HEK293T (cell line): ENCODE measurements at regions not wholly inside any gene's neighbourhood (a gene's known extent, or its start where the extent isn't known, plus 50 kb on each side); places are given as distances from the start of the nearest gene placed in this dataset.
A peak's percentile ranks its signal among the peaks of the same experiment; 100 is the strongest.

Experiments used
- CTCF ChIA-PET: fragments of 350-600 bp; formaldehyde crosslinking; extraction: SDS; loops from one replicate; lab custom pipeline; 2021; ENCODE audit warnings: antibody characterized with exemption, inconsistent platforms; lab: Yijun Ruan, JAX
- POLR2A ChIA-PET: fragments of 350-600 bp; formaldehyde crosslinking; extraction: SDS; loops from one replicate; lab custom pipeline; 2020; ENCODE audit warnings: antibody characterized with exemption, inconsistent platforms; lab: Yijun Ruan, JAX
- DNase-seq: peaks from one replicate; pipeline ENCODE4 v3.0.0; 2012; ENCODE audit warnings: mixed read lengths; ENCODE audit errors: extremely low spot score
- ARNT ChIP-seq: fragments of 450-650 bp; IDR thresholded peaks from 2 replicates; pipeline ENCODE4 v1.6.1; 2017; ENCODE audit warnings: mild to moderate bottlenecking
- BHLHE40 ChIP-seq: fragments of 450-650 bp; IDR thresholded peaks from 2 replicates; pipeline ENCODE4 v1.6.1; 2016; ENCODE audit warnings: mild to moderate bottlenecking, moderate library complexity, borderline replicate concordance
- CTBP1 ChIP-seq: fragments of 450-650 bp; IDR thresholded peaks from 2 replicates; pipeline ENCODE4 v1.6.1; 2016; ENCODE audit warnings: borderline replicate concordance
- ELF4 ChIP-seq: fragments of 450-650 bp; IDR thresholded peaks from 2 replicates; pipeline ENCODE4 v1.6.1; 2017; ENCODE audit warnings: antibody characterized with exemption
- FOXA1 ChIP-seq: fragments of 450-650 bp; IDR thresholded peaks from 2 replicates; pipeline ENCODE4 v1.6.1; 2016; ENCODE audit warnings: mild to moderate bottlenecking
- FOXK2 ChIP-seq: fragments of 450-650 bp; IDR thresholded peaks from 2 replicates; pipeline ENCODE4 v1.6.1; 2016; ENCODE audit warnings: mild to moderate bottlenecking
- FOXM1 ChIP-seq: fragments of 450-650 bp; IDR thresholded peaks from 2 replicates; pipeline ENCODE4 v1.6.1; 2017; ENCODE audit warnings: mild to moderate bottlenecking, borderline replicate concordance
- HDGF ChIP-seq: fragments of 450-650 bp; IDR thresholded peaks from 2 replicates; pipeline ENCODE4 v1.6.1; 2017; ENCODE audit warnings: antibody characterized with exemption, borderline replicate concordance
- L3MBTL2 ChIP-seq: fragments of 450-650 bp; conservative IDR thresholded peaks from 2 replicates; pipeline ENCODE4 v1.6.1; 2016; ENCODE audit warnings: mild to moderate bottlenecking
- LEF1 ChIP-seq: fragments of 450-650 bp; IDR thresholded peaks from 2 replicates; pipeline ENCODE4 v1.6.1; 2017; ENCODE audit warnings: mild to moderate bottlenecking, borderline replicate concordance
- NFRKB ChIP-seq: fragments of 450-650 bp; IDR thresholded peaks from 2 replicates; pipeline ENCODE4 v1.6.1; 2016; ENCODE audit warnings: mild to moderate bottlenecking, moderate library complexity
- SP1 ChIP-seq: fragments of 450-650 bp; IDR thresholded peaks from 2 replicates; pipeline ENCODE4 v1.6.1; 2017
- SUZ12 ChIP-seq: fragments of 450-650 bp; IDR thresholded peaks from 2 replicates; pipeline ENCODE4 v1.6.1; 2016; ENCODE audit warnings: mild to moderate bottlenecking
- TARDBP ChIP-seq: fragments of 450-650 bp; IDR thresholded peaks from 2 replicates; pipeline ENCODE4 v1.6.1; 2016
- ZNF384 ChIP-seq: fragments of 450-650 bp; IDR thresholded peaks from 2 replicates; pipeline ENCODE4 v1.6.1; 2016
- TF ChIP-seq, protein P1 (sequence below): fragments of 450-650 bp; IDR thresholded peaks from 2 replicates; pipeline ENCODE4 v1.6.1; 2016

DNA sequence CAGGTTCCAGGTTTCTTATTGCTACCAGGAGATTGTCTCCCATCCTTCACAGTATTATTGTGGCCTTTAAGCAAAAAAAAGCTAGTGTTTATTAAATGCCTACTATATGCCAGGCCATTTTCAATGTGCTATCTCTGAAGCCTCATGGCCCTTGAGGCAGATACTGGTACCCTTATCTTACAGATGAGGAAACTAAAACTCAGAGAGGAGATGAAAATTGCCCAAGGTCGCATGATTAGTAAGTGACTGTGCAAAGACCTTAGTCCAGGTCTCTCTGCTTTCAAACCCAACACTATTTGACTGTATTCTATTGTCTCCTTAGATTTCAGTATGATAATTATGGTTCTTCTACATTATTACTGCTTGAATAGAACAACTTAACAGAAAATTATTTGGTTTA lies 717.9 kb upstream of the AMOT start:
- TF ChIP-seq FOXM1 (no peak), CTBP1 (no peak), LEF1 (no peak), ZNF384 (no peak), BHLHE40 (no peak), TARDBP (no peak), SP1 (no peak), FOXA1 (no peak), ARNT (no peak), ELF4 (no peak), SUZ12 (no peak), HDGF (no peak)
- TF ChIP-seq, protein P1, sequence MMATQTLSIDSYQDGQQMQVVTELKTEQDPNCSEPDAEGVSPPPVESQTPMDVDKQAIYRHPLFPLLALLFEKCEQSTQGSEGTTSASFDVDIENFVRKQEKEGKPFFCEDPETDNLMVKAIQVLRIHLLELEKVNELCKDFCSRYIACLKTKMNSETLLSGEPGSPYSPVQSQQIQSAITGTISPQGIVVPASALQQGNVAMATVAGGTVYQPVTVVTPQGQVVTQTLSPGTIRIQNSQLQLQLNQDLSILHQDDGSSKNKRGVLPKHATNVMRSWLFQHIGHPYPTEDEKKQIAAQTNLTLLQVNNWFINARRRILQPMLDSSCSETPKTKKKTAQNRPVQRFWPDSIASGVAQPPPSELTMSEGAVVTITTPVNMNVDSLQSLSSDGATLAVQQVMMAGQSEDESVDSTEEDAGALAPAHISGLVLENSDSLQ = no peak
- CTCF ChIA-PET = no interaction called here
- POLR2A ChIA-PET = no interaction called here
- no peak for DNase-seq

DNA sequence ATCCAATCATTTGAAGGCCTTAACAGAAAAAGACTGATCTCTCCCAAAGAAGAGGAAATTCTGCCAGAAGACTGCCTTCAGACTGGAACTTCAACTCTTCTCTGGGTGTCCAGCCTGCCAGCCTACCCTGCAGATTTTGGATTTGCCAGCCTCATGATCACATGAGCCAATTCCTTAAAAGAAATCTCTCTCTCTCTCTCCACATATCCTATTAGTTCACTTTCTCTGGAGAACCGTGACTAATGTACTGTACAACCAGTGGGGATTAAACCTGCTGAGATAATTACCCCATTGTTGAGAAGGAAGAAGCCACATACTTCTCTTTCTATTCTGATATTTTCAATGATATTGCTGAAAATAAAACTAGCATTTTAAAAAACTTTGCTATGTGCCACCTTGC lies 711.3 kb upstream of the AMOT start:
- ChIA-PET POLR2A (no interaction called here), CTCF (no interaction called here)
- TF ChIP-seq ARNT (0 out of 2 replicates have a peak, but pooled peaks have one; percentile 20), L3MBTL2 (no peak)
- no peak for DNase-seq

DNA sequence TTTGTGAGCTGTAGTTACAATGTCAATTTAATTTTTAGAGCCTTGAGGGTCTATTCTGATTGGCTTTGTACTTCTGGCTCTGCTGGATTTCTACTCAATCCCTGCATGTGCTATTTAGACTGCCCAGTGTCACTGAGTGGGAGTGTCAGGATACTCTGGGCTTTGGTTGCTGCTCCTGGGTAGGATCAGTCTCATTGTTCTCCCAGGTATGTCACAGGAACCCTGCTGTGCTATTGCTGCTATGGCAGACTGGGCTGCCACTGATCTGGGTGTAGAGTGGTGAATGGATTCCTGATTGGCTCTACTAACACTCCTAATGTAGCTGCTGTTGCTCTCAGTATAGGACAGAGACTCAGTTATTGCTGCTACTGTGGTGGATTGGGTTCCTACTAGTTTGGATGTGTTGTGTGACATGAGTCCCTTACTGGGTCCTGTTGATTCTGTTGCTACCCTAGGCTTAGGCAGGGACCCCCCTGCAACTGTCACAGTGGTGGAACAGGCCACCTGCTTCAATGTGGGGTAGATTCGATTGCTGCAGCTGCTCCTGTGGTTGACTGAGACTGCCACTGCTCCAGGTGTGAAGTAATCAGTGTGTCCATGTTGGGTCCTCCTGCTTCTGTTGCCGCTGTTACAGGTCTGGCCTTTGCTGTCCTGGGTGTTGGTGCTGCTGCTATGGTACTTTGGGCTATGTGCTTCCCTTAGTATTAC lies 707.8 kb upstream of the AMOT start:
- no peak for DNase-seq
- CTCF ChIA-PET = no interaction called here
- TF ChIP-seq FOXK2 = no peak
- TF ChIP-seq ARNT = no peak
- no peak for TF ChIP-seq LEF1
- no peak for TF ChIP-seq CTBP1
- TF ChIP-seq, protein P1 = no peak
- TF ChIP-seq HDGF = no peak
- no peak for TF ChIP-seq SUZ12
- no peak for TF ChIP-seq L3MBTL2
- no peak for TF ChIP-seq BHLHE40
- POLR2A ChIA-PET = no interaction called here

DNA sequence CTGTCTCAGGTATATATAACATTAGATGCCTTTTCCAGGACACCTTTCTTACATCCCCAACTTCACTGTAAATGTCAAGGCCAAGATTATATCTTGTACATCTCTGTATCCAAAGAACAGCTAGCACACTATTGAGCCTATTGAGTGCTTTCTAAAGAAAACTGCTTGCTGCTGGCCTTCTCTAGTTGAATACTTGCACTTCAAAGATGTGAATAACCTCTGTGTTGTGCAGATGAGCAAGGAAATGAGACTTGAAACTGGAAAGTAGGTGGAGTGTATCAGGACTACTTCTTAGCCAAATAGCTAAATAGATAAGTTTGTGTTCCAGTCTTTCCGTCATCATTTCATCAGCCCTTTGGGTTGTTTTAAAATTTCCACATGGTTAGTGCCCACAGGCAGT lies 704.4 kb upstream of the AMOT start:
- no peak for DNase-seq
- ChIA-PET POLR2A (no interaction called here), CTCF (no interaction called here)
- no peak for TF ChIP-seq ELF4
- no peak for TF ChIP-seq BHLHE40
- TF ChIP-seq FOXK2 = no peak
- TF ChIP-seq CTBP1 = no peak
- no peak for TF ChIP-seq HDGF

DNA sequence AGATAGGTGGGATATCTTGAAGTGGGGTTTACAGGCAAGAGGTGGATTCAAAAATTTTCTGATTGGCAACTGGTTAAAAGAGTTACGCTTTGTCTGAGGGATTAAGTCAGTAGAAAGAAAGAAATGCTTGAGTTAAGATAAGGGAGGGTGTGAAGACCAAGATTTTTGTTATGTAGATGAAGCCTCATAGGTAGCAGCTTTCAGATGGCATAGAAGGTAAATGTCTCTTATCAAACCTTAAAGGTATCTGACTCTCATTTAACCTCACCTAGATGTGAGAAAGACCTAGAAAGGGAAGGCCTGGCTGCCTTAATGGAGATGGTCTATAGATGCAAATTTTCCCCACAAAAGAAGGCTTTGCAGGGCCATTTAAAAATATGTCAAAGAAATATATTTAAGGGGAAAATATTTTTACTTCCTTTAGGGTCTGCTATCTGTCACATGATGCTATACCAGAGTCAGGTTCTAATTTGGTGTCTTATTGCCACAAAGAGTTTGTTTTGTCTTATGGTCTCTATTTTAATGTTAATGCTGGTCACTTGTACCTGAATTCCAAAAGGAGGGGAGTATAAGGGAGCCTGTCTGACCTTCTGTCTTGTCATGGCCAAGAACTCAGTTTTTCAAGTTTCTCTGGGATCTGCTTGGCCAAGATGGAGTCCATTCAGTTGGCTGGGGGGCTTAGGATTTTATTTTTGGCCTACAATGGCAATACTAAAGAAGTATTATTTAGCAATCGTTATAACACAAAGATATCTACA lies 699.1 kb upstream of the AMOT start:
- no peak for DNase-seq
- TF ChIP-seq NFRKB = no peak
- TF ChIP-seq BHLHE40 = no peak
- no peak for TF ChIP-seq SP1
- no peak for TF ChIP-seq L3MBTL2
- no peak for TF ChIP-seq ELF4
- TF ChIP-seq HDGF = no peak
- no peak for TF ChIP-seq CTBP1
- TF ChIP-seq TARDBP = no peak
- TF ChIP-seq FOXA1 = no peak
- no peak for TF ChIP-seq ZNF384
- no peak for TF ChIP-seq ARNT
- TF ChIP-seq FOXK2 = no peak
- no peak for TF ChIP-seq FOXM1
- TF ChIP-seq LEF1 = no peak
- TF ChIP-seq, protein P1 = no peak
- no peak for TF ChIP-seq SUZ12
- CTCF ChIA-PET = no interaction called here
- POLR2A ChIA-PET = no interaction called here

DNA sequence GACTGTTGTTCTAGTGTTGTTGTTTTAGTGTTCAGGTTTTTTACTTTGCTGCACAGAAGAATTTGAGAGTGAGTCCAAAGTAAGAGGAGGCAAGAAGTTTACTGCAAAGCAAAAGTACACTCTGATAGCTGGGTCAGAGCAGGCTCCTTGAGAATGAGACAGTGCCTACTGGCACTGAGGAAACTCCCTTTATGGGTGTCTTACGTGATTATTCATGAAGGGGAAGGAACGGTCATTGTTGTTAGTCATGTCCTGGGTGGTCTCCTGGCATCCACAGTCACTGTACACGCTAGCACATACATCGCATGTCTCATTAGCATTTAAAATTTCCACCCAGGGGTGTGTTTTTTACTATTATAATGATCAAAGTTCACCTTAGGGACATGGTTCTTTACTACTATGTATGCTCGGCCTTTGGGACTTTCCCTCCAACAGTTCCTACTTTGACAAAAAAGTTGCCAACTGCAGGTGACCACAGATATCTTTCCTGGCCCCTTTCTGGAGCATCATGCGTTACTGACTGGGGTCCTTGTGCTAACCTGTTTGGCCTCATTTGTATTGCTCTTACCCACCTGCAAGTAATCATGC lies 688.9 kb upstream of the AMOT start:
- TF ChIP-seq SP1 (no peak), ZNF384 (no peak), FOXA1 (no peak)
- TF ChIP-seq, protein P1 = no peak
- CTCF ChIA-PET = no interaction called here
- POLR2A ChIA-PET = no interaction called here
- DNase-seq = no peak
